K562 (cell line): ENCODE measurements at regions not wholly inside any gene's neighbourhood (a gene's known extent, or its start where the extent isn't known, plus 50 kb on each side); places are given as distances from the start of the nearest gene placed in this dataset.

ENCODE experiments used
- ATAC-seq: fragments of 200-7000 bp; cut with Tn5 transposase; 3 replicates; pipeline ENCODE4 v1.9.1; 2020; ENCODE audit warnings: moderate library complexity
- BruUV-seq: library from RNA; stranded (reverse); fragments of 400-500 nt; replicated peaks from 2 replicates; lab custom pipeline; 2021; lab: Mats Ljungman, UMichigan
- CTCF ChIA-PET: fragments of 300-600 bp; formaldehyde crosslinking; extraction: SDS; loops from one replicate; lab custom pipeline; 2021; ENCODE audit warnings: low intra/inter-chr PET ratio; lab: Yijun Ruan, JAX
- POLR2A ChIA-PET: fragments of 300-600, 350-650 bp; sonication (Branson Sonifier 250); formaldehyde crosslinking; extraction: SDS; loops from one replicate; lab custom pipeline; 2021; ENCODE audit warnings: antibody characterized with exemption, inconsistent platforms; lab: Yijun Ruan, JAX
- DNase-seq, 4 experiments: peaks; one replicate each; pipeline versions ENCODE4 v3.0.0 to v3.0.0-alpha.2; 2011 to 2018; ENCODE audit warnings: low spot score in 3 of 4, mixed read lengths in 3 of 4; ENCODE audit errors: extremely low read depth in 1 of 4
- FAIRE-seq: peaks from 2 replicates; lab custom pipeline; 2011; peaks lifted over from hg19 to GRCh38; lab: Jason Lieb, UNC
- H2AFZ ChIP-seq: 2 replicates; pipeline ENCODE4 v1.6.0; 2011; ENCODE audit warnings: low read depth, low read length, control low read depth, inconsistent platforms
- H3K27ac ChIP-seq: fragments of 200-600 bp; 3 replicates; pipeline ENCODE4 v1.8.0; 2011; ENCODE audit warnings: low read depth, mild to moderate bottlenecking, control low read depth, inconsistent platforms, low read length, moderate library complexity, mixed read lengths; ENCODE audit errors: extremely low read depth
- H3K27me3 ChIP-seq, 2 experiments: fragments of 300-600 bp in 1 of 2; 2 replicates in 1 of 2; 3 replicates in 1 of 2; pipeline versions ENCODE4 v1.6.0 to v1.8.0; 2011; ENCODE audit warnings: inconsistent platforms in 2 of 2, low read length in 2 of 2, mild to moderate bottlenecking in 1 of 2, mixed read lengths in 1 of 2, moderate library complexity in 1 of 2; ENCODE audit not compliant: control insufficient read depth in 2 of 2, insufficient read depth in 2 of 2
- H3K36me3 ChIP-seq: fragments of 300-600 bp; 3 replicates; pipeline ENCODE4 v1.8.0; 2011; ENCODE audit warnings: mild to moderate bottlenecking, low read length, inconsistent platforms; ENCODE audit not compliant: control insufficient read depth, insufficient read depth
- H3K4me1 ChIP-seq, 2 experiments: fragments of 200-600 bp in 1 of 2; replicated peaks in 1 of 2; 2 replicates in 1 of 2; 3 replicates in 1 of 2; pipeline versions ENCODE4 v1.5.1 to v1.8.0; 2011; ENCODE audit warnings: inconsistent platforms in 2 of 2, low read length in 2 of 2, mild to moderate bottlenecking in 1 of 2, mixed read lengths in 1 of 2, moderate library complexity in 1 of 2; ENCODE audit not compliant: control insufficient read depth in 2 of 2, insufficient read depth in 2 of 2
- H3K4me2 ChIP-seq: 2 replicates; pipeline ENCODE4 v1.6.1; 2011; ENCODE audit warnings: low read length, control low read depth, inconsistent platforms, mixed read lengths; ENCODE audit not compliant: insufficient read depth
- H3K4me3 ChIP-seq: fragments of 200-600 bp; sonication (generic), shearing (Covaris generic); 2 replicates; pipeline ENCODE4 v1.5.1; 2016; ENCODE audit warnings: control low read depth, inconsistent platforms
- H3K79me2 ChIP-seq: fragments of 200-600 bp; 3 replicates; pipeline ENCODE4 v1.8.0; 2011; ENCODE audit warnings: low read length, inconsistent platforms; ENCODE audit not compliant: control insufficient read depth, insufficient read depth
- H3K9ac ChIP-seq, 2 experiments: 2 replicates each; pipeline versions ENCODE4 v1.6.0 to v1.6.1; 2011; ENCODE audit warnings: low read depth in 2 of 2, low read length in 2 of 2, control low read depth in 1 of 2, inconsistent platforms in 1 of 2, mild to moderate bottlenecking in 1 of 2, mixed read lengths in 1 of 2; ENCODE audit not compliant: insufficient read depth in 1 of 2
- H3K9me1 ChIP-seq: one replicate; pipeline ENCODE4 v1.6.0; 2011; ENCODE audit warnings: inconsistent platforms, mild to moderate bottlenecking, low read length, moderate library complexity; ENCODE audit not compliant: control insufficient read depth, insufficient read depth
- H3K9me3 ChIP-seq: replicated peaks from 2 replicates; pipeline ENCODE4 v1.5.1; 2011; ENCODE audit warnings: low read depth, low read length, inconsistent platforms; ENCODE audit not compliant: control insufficient read depth, insufficient read depth
- H4K20me1 ChIP-seq: replicated peaks from 2 replicates; pipeline ENCODE4 v1.6.1; 2011; ENCODE audit warnings: low read length, inconsistent platforms, mixed read lengths; ENCODE audit not compliant: control insufficient read depth, insufficient read depth
- BACH1 ChIP-seq: fragments of 200-800 bp; sonication (Bioruptor generic); IDR thresholded peaks from 2 replicates; pipeline ENCODE4 v1.6.1; 2016; ENCODE audit warnings: missing genetic modification characterization, missing compliant biosample characterization
- ESRRA ChIP-seq: fragments of 450-650 bp; IDR thresholded peaks from 2 replicates; pipeline ENCODE4 v1.6.1; 2014; ENCODE audit warnings: low read depth, mild to moderate bottlenecking, moderate library complexity, borderline replicate concordance
- NCOA6 ChIP-seq: fragments of 450-650 bp; IDR thresholded peaks from 2 replicates; pipeline ENCODE4 v1.6.1; 2017; ENCODE audit warnings: mild to moderate bottlenecking
- NR0B1 ChIP-seq: fragments of 450-650 bp; IDR thresholded peaks from one replicate; pipeline ENCODE4 v1.6.1; 2018; ENCODE audit warnings: mild to moderate bottlenecking, moderate library complexity; ENCODE audit not compliant: partially characterized antibody
- NRF1 ChIP-seq, 2 experiments: fragments of 450-650 bp; IDR thresholded peaks in 1 of 2; conservative IDR thresholded peaks in 1 of 2; 2 replicates each; pipeline ENCODE4 v1.6.1; 2014; ENCODE audit warnings: mild to moderate bottlenecking in 2 of 2
- POLR3A ChIP-seq: IDR thresholded peaks from 2 replicates; pipeline ENCODE4 v1.6.1; 2011; ENCODE audit warnings: borderline replicate concordance, mild to moderate bottlenecking, moderate library complexity; ENCODE audit not compliant: insufficient read length, insufficient read depth; ENCODE audit errors: extremely low read depth
- SAP30 ChIP-seq: fragments of 200-600 bp; sonication (generic); IDR thresholded peaks from 2 replicates; pipeline ENCODE4 v1.6.1; 2012; ENCODE audit warnings: borderline replicate concordance, low read depth, mild to moderate bottlenecking, moderate library complexity, low read length, control low read depth, inconsistent platforms; ENCODE audit not compliant: insufficient read depth, poor library complexity, severe bottlenecking
- SNRNP70 ChIP-seq: fragments of 200-400 bp; formaldehyde crosslinking; optimal IDR thresholded peaks from 2 replicates; pipeline ENCODE3; 2017; ENCODE audit warnings: low read depth, low read length
- SUPT5H ChIP-seq: fragments of 450-650 bp; IDR thresholded peaks from 2 replicates; pipeline ENCODE4 v1.6.1; 2016
- U2AF2 ChIP-seq: fragments of 200-400 bp; formaldehyde crosslinking; optimal IDR thresholded peaks from 2 replicates; pipeline ENCODE3; 2017; ENCODE audit warnings: low read depth, mild to moderate bottlenecking, low read length
- ZKSCAN1 ChIP-seq: fragments of 150-350 bp; IDR thresholded peaks from 2 replicates; pipeline ENCODE4 v1.6.1; 2016; ENCODE audit warnings: low read depth, low read length
- ZNF174 ChIP-seq: fragments of 250-450 bp; sonication (Bioruptor Pico); IDR thresholded peaks from 2 replicates; pipeline ENCODE4 v1.4.0; 2020; ENCODE audit warnings: mild to moderate bottlenecking
- ZNF830 ChIP-seq: fragments of 250-450 bp; sonication (Bioruptor Pico); IDR thresholded peaks from 2 replicates; pipeline ENCODE4 v1.5.0; 2021; ENCODE audit warnings: mild to moderate bottlenecking
- WGBS: fragments of 100-300 bp; shearing (Covaris generic); methylation state at CpG from one replicate; pipeline ENCODE4 v1.1.6; 2016; ENCODE audit warnings: low coverage, mixed read lengths; ENCODE audit not compliant: insufficient coverage; ENCODE audit errors: missing lambda C conversion rate; 5-methylcytosine and 5-hydroxymethylcytosine counted together
- in situ Hi-C: fragments of 300-500 bp; cut with MboI; formaldehyde crosslinking; loops from 4 replicates; pipeline ENCODE4 v1.15.0; 2018; ENCODE audit warnings: inconsistent platforms, mixed read lengths
- intact Hi-C: fragments of 100-400 bp; cut with micrococcal nuclease; formaldehyde crosslinking; loops from 2 replicates; pipeline ENCODE4 v1.14.2; 2022
- TF ChIP-seq, protein P1 (sequence below): sonication (generic); formaldehyde crosslinking; IDR thresholded peaks from 2 replicates; pipeline ENCODE4 v1.8.1; 2022; ENCODE audit warnings: missing genetic modification reagents
- TF ChIP-seq, protein P2 (sequence below): sonication (generic); formaldehyde crosslinking; IDR thresholded peaks from 2 replicates; pipeline ENCODE4 v1.8.0; 2023; ENCODE audit warnings: missing genetic modification reagents, mild to moderate bottlenecking, borderline replicate concordance

GRCh38 chr5:115456539-115457040, 88.0 kb downstream of the FEM1C start:
- no TSS peak for BruUV-seq
- WGBS: 3% methylated on average over 6 of the region's 7 CpGs
- no peaks in the 10 kb centered on the region for H3K4me1 ChIP-seq
- TF ChIP-seq U2AF2 (no peak), NCOA6 (no peak), BACH1 (tag) (no peak), SAP30 (no peak), NRF1 (conservative IDR thresholded peaks at IDR 0.05 in 1 of 2, IDR thresholded peaks at IDR 0.05 in 1 of 2) (no peak), SUPT5H (no peak), ESRRA (no peak), ZNF174 (CRISPR knock-in tag) (no peak), SNRNP70 (no peak), NR0B1 (no peak), POLR3A (no peak), ZKSCAN1 (no peak), ZNF830 (no peak)
- TF ChIP-seq, protein P1, sequence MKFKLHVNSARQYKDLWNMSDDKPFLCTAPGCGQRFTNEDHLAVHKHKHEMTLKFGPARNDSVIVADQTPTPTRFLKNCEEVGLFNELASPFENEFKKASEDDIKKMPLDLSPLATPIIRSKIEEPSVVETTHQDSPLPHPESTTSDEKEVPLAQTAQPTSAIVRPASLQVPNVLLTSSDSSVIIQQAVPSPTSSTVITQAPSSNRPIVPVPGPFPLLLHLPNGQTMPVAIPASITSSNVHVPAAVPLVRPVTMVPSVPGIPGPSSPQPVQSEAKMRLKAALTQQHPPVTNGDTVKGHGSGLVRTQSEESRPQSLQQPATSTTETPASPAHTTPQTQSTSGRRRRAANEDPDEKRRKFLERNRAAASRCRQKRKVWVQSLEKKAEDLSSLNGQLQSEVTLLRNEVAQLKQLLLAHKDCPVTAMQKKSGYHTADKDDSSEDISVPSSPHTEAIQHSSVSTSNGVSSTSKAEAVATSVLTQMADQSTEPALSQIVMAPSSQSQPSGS (CRISPR knock-in tag): no peak
- TF ChIP-seq, protein P2, sequence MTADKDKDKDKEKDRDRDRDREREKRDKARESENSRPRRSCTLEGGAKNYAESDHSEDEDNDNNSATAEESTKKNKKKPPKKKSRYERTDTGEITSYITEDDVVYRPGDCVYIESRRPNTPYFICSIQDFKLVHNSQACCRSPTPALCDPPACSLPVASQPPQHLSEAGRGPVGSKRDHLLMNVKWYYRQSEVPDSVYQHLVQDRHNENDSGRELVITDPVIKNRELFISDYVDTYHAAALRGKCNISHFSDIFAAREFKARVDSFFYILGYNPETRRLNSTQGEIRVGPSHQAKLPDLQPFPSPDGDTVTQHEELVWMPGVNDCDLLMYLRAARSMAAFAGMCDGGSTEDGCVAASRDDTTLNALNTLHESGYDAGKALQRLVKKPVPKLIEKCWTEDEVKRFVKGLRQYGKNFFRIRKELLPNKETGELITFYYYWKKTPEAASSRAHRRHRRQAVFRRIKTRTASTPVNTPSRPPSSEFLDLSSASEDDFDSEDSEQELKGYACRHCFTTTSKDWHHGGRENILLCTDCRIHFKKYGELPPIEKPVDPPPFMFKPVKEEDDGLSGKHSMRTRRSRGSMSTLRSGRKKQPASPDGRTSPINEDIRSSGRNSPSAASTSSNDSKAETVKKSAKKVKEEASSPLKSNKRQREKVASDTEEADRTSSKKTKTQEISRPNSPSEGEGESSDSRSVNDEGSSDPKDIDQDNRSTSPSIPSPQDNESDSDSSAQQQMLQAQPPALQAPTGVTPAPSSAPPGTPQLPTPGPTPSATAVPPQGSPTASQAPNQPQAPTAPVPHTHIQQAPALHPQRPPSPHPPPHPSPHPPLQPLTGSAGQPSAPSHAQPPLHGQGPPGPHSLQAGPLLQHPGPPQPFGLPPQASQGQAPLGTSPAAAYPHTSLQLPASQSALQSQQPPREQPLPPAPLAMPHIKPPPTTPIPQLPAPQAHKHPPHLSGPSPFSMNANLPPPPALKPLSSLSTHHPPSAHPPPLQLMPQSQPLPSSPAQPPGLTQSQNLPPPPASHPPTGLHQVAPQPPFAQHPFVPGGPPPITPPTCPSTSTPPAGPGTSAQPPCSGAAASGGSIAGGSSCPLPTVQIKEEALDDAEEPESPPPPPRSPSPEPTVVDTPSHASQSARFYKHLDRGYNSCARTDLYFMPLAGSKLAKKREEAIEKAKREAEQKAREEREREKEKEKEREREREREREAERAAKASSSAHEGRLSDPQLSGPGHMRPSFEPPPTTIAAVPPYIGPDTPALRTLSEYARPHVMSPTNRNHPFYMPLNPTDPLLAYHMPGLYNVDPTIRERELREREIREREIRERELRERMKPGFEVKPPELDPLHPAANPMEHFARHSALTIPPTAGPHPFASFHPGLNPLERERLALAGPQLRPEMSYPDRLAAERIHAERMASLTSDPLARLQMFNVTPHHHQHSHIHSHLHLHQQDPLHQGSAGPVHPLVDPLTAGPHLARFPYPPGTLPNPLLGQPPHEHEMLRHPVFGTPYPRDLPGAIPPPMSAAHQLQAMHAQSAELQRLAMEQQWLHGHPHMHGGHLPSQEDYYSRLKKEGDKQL: no peak

More at GRCh38 chr5:115456539-115457040, 88.0 kb downstream of the FEM1C start:
- H3K9me3 ChIP-seq: no peaks in the 10 kb centered on the region
- intact Hi-C loops: no loop called here
- no peaks in the 10 kb centered on the region for H3K79me2 ChIP-seq
- in situ Hi-C loops: no loop called here
- H3K27me3 ChIP-seq: peaks cover 0 to 6% of the 10 kb centered on the region in 2 experiments; a peak in 2 of 5 replicates
- H2AFZ ChIP-seq: no peak overlapping the region
- H4K20me1 ChIP-seq: no peaks in the 10 kb centered on the region
- no peak overlapping the region for H3K4me3 ChIP-seq
- ATAC-seq: no peak
- H3K36me3 ChIP-seq: no peaks in the 10 kb centered on the region
- no peak overlapping the region for H3K27ac ChIP-seq
- POLR2A ChIA-PET: no interaction called here
- H3K9me1 ChIP-seq: no peaks in the 10 kb centered on the region
- FAIRE-seq: no peak
- DNase-seq: no peak
- H3K9ac ChIP-seq: no peak overlapping the region
- CTCF ChIA-PET: no interaction called here
- H3K4me2 ChIP-seq: no peak overlapping the region
